ENCODE measurements at regions not wholly inside any gene's neighbourhood (a gene's known extent, or its start where the extent isn't known, plus 50 kb on each side); places are given as distances from the start of the nearest gene placed in this dataset.

DNA sequence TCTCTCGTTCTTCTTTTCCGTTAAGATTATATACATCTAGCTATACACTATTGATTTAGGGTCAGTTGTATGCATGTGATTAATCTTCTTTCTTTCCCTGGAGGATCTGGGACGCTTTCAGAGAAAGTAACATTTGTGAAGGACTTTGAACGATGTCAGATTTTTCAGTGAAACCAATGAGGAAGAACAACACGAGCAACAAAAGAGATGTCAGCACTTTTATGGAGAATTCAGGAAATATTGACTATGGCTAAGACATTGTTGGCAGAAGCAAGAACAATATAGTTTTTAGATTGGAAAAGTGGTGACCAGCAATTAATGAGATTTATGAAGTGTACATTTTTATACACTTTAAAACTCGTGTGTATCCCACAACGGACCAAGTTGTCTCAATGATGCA lies 355.5 kb downstream of the TGFB2 start:
- H3K4me3 ChIP-seq (ENCODE audit: low read length), result no peak overlapping the region
- no peak overlapping the region for H3K27ac ChIP-seq (ENCODE audit: low read depth, low read length)
- H3K4me1 ChIP-seq (ENCODE audit: control insufficient read depth, insufficient read depth, low read length), result no peaks in the 10 kb centered on the region
- no peak overlapping the region for H3K9ac ChIP-seq (ENCODE audit: low read length)
- H3K27me3 ChIP-seq (ENCODE audit: control insufficient read depth, insufficient read depth, low read length), result no peaks in the 10 kb centered on the region
- no peaks in the 10 kb centered on the region for H3K36me3 ChIP-seq (ENCODE audit: control insufficient read depth, insufficient read depth, low read length)

DNA sequence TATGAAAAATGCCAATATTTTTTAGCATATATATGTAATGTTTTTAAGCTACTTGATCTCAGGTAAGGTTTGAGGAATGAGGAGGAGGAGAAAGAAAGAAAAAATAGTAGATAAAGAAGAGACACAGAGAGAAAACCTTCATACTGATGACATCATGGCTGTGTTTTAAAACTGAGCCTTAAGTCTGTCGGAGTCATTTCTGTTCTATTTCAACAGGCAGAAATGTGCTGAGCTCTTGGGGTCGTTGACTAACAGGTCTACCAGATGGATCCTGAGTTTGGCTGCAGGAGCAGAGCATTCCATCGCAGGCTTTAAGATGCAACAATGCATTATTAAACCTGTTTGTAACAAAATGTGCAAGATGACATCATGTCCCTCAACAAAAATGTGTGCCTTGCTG lies 356.0 kb downstream of the TGFB2 start:
- H3K4me3 ChIP-seq (ENCODE audit: low read length), result no peak overlapping the region

GRCh38 chr1:218702775-218703174 lies 357.6 kb downstream of the TGFB2 start:
- Histone ChIP-seq H3K4me3 (ENCODE audit: low read length) (no peak overlapping the region), H3K4me1 (ENCODE audit: control insufficient read depth, insufficient read depth, low read length) (no peaks in the 10 kb centered on the region), H3K36me3 (ENCODE audit: control insufficient read depth, insufficient read depth, low read length) (no peaks in the 10 kb centered on the region), H3K9ac (ENCODE audit: low read length) (no peak overlapping the region), H3K27me3 (ENCODE audit: control insufficient read depth, insufficient read depth, low read length) (no peaks in the 10 kb centered on the region), H3K27ac (ENCODE audit: low read depth, low read length) (no peak overlapping the region)

More for the DNA sequence above, 356.0 kb downstream of the TGFB2 start:
- no peak overlapping the region for H3K27ac ChIP-seq (ENCODE audit: low read depth, low read length)
- no peak overlapping the region for H3K9ac ChIP-seq (ENCODE audit: low read length)
- no peaks in the 10 kb centered on the region for H3K36me3 ChIP-seq (ENCODE audit: control insufficient read depth, insufficient read depth, low read length)
- no peaks in the 10 kb centered on the region for H3K4me1 ChIP-seq (ENCODE audit: control insufficient read depth, insufficient read depth, low read length)
- no peaks in the 10 kb centered on the region for H3K27me3 ChIP-seq (ENCODE audit: control insufficient read depth, insufficient read depth, low read length)

- Histone ChIP-seq H3K36me3 (ENCODE audit: control insufficient read depth, insufficient read depth, low read length) (no peaks in the 10 kb centered on the region), H3K4me3 (ENCODE audit: low read length) (no peak overlapping the region), H3K4me1 (ENCODE audit: control insufficient read depth, insufficient read depth, low read length) (no peaks in the 10 kb centered on the region), H3K27me3 (ENCODE audit: control insufficient read depth, insufficient read depth, low read length) (no peaks in the 10 kb centered on the region), H3K27ac (ENCODE audit: low read depth, low read length) (no peak overlapping the region), H3K9ac (ENCODE audit: low read length) (no peak overlapping the region)
Measured at GRCh38 chr1:218703836-218704235, 358.7 kb downstream of the TGFB2 start.

DNA sequence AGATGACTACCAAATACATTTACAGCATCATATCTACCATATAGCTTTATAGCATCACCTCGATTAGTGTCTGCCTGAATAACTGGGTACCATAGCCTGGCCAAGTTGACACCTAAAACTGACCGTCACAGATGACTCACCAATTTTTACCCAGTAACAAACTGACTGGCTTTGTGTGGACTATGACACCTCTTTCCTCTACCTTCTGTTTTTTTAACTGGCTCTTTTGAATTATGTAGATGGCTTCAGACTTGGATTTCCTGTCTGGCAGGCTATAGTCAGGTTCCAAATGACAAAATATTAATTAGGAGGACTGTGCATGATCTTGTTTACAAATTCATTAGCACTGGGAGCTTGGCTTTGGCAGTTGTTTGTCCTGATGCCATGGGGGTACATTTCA lies 360.3 kb downstream of the TGFB2 start:
- no peak overlapping the region for H3K4me3 ChIP-seq (ENCODE audit: low read length)
- H3K9ac ChIP-seq (ENCODE audit: low read length), result no peak overlapping the region
- no peaks in the 10 kb centered on the region for H3K4me1 ChIP-seq (ENCODE audit: control insufficient read depth, insufficient read depth, low read length)
- H3K27ac ChIP-seq (ENCODE audit: low read depth, low read length), result no peak overlapping the region
- H3K27me3 ChIP-seq (ENCODE audit: control insufficient read depth, insufficient read depth, low read length), result no peaks in the 10 kb centered on the region
- no peaks in the 10 kb centered on the region for H3K36me3 ChIP-seq (ENCODE audit: control insufficient read depth, insufficient read depth, low read length)

GRCh38 chr1:218705911-218706893 lies 361.1 kb downstream of the TGFB2 start:
- Histone ChIP-seq H3K27me3 (ENCODE audit: control insufficient read depth, insufficient read depth, low read length) (no peaks in the 10 kb centered on the region), H3K9ac (ENCODE audit: low read length) (no peak overlapping the region), H3K4me3 (ENCODE audit: low read length) (no peak overlapping the region), H3K4me1 (ENCODE audit: control insufficient read depth, insufficient read depth, low read length) (no peaks in the 10 kb centered on the region), H3K36me3 (ENCODE audit: control insufficient read depth, insufficient read depth, low read length) (no peaks in the 10 kb centered on the region), H3K27ac (ENCODE audit: low read depth, low read length) (no peak overlapping the region)

GRCh38 chr1:218711001-218711400 lies 365.9 kb downstream of the TGFB2 start:
- Histone ChIP-seq H3K4me3 (ENCODE audit: low read length) (no peak overlapping the region), H3K27ac (ENCODE audit: low read depth, low read length) (no peak overlapping the region)

GRCh38 chr1:218711884-218712674 lies 366.9 kb downstream of the TGFB2 start:
- Histone ChIP-seq H3K27ac (ENCODE audit: low read depth, low read length) (no peak overlapping the region), H3K27me3 (ENCODE audit: control insufficient read depth, insufficient read depth, low read length) (no peaks in the 10 kb centered on the region), H3K9ac (ENCODE audit: low read length) (no peak overlapping the region), H3K36me3 (ENCODE audit: control insufficient read depth, insufficient read depth, low read length) (no peaks in the 10 kb centered on the region), H3K4me3 (ENCODE audit: low read length) (no peak overlapping the region), H3K4me1 (ENCODE audit: control insufficient read depth, insufficient read depth, low read length) (no peaks in the 10 kb centered on the region)

More at GRCh38 chr1:218711001-218711400, 365.9 kb downstream of the TGFB2 start:
- Histone ChIP-seq H3K27me3 (ENCODE audit: control insufficient read depth, insufficient read depth, low read length) (no peaks in the 10 kb centered on the region), H3K4me1 (ENCODE audit: control insufficient read depth, insufficient read depth, low read length) (no peaks in the 10 kb centered on the region), H3K9ac (ENCODE audit: low read length) (no peak overlapping the region), H3K36me3 (ENCODE audit: control insufficient read depth, insufficient read depth, low read length) (no peaks in the 10 kb centered on the region)

DNA sequence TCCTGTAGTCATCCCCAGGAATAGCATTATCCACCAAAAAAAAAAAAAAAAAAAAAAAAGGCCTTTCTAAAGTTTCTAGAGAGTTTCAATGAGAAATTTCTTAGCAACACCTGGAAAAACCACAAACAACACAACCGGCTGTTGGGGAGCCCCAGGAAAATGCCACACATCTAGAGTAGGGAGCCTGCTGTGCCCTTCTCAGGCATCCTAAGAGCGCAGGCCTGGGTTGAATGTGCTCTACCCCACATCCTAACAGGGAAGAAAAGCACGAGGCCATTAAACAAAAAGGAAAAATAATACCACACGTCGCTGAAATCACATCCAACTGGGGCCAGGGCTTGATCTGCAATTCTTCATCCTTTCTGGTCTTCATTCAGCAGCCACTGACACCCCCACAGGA lies 367.5 kb downstream of the TGFB2 start:
- Histone ChIP-seq H3K27ac (ENCODE audit: low read depth, low read length) (no peak overlapping the region), H3K4me3 (ENCODE audit: low read length) (no peak overlapping the region), H3K36me3 (ENCODE audit: control insufficient read depth, insufficient read depth, low read length) (no peaks in the 10 kb centered on the region)

DNA sequence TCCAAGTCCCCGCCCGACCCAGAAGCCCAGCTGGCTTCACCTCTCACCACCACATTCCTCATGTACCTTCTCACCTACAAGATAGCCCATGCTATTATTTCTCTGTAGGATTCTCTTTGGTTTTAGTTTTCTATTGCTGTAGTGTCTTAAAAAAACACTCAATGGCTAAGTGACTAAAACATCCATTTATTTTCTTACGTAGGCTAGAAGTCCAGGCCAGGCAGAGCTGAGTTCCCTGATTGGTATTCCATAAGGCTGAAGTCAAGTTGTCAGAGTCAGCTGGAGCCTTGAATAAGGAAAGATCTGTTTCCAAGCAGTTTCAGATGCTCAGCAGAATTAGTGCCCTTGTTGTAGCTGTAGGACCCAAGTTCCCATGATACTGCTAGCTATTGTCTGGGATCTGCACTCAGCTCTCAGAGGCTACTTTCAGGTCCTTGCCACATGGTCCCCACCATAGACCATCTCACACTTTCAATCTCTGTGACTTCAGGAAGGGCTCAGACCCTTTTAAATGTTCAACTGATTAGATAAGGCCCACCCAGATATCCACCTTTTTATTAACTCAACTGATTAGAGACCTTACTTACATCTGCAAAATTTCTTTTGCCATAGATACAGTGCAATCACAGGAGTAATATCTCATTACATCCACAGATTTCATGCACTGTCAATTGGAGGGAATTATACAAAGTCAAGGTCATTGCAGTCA lies 371.0 kb downstream of the TGFB2 start:
- Histone ChIP-seq H3K36me3 (ENCODE audit: control insufficient read depth, insufficient read depth, low read length) (no peaks in the 10 kb centered on the region), H3K27ac (ENCODE audit: low read depth, low read length) (no peak overlapping the region), H3K27me3 (ENCODE audit: control insufficient read depth, insufficient read depth, low read length) (no peaks in the 10 kb centered on the region), H3K4me1 (ENCODE audit: control insufficient read depth, insufficient read depth, low read length) (no peaks in the 10 kb centered on the region), H3K4me3 (ENCODE audit: low read length) (no peak overlapping the region), H3K9ac (ENCODE audit: low read length) (no peak overlapping the region)

More for the DNA sequence above, 367.5 kb downstream of the TGFB2 start:
- Histone ChIP-seq H3K9ac (ENCODE audit: low read length) (no peak overlapping the region), H3K27me3 (ENCODE audit: control insufficient read depth, insufficient read depth, low read length) (no peaks in the 10 kb centered on the region), H3K4me1 (ENCODE audit: control insufficient read depth, insufficient read depth, low read length) (no peaks in the 10 kb centered on the region)

- H3K4me3 ChIP-seq (ENCODE audit: low read length), result no peak overlapping the region
- H3K4me1 ChIP-seq (ENCODE audit: control insufficient read depth, insufficient read depth, low read length), result no peaks in the 10 kb centered on the region
- H3K27me3 ChIP-seq (ENCODE audit: control insufficient read depth, insufficient read depth, low read length), result no peaks in the 10 kb centered on the region
- H3K36me3 ChIP-seq (ENCODE audit: control insufficient read depth, insufficient read depth, low read length), result no peaks in the 10 kb centered on the region
- H3K27ac ChIP-seq (ENCODE audit: low read depth, low read length), result no peak overlapping the region
- H3K9ac ChIP-seq (ENCODE audit: low read length), result no peak overlapping the region
Measured at GRCh38 chr1:218717575-218717974, 372.4 kb downstream of the TGFB2 start.

DNA sequence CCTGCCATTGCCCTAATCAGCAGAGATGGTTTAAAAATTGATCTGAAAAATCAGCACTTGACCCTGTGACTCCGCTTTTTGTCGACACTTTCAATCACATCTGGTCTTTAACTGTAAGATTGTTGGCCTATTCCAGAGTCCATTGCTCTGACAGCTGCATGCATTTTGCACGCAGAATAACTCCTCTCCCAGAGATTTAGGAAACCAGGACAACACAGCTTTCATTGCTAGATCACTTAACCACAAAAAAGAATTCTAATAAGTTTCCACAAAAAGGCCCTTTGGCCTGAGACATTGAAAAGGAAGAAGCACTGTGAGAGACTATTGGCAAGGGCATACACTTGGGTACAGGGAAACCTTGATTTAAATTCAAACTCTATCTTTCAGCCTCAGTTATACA lies 373.1 kb downstream of the TGFB2 start:
- no peak overlapping the region for H3K4me3 ChIP-seq (ENCODE audit: low read length)
- H3K4me1 ChIP-seq (ENCODE audit: control insufficient read depth, insufficient read depth, low read length), result no peaks in the 10 kb centered on the region
- H3K27ac ChIP-seq (ENCODE audit: low read depth, low read length), result no peak overlapping the region
- H3K36me3 ChIP-seq (ENCODE audit: control insufficient read depth, insufficient read depth, low read length), result no peaks in the 10 kb centered on the region
- no peaks in the 10 kb centered on the region for H3K27me3 ChIP-seq (ENCODE audit: control insufficient read depth, insufficient read depth, low read length)
- H3K9ac ChIP-seq (ENCODE audit: low read length), result no peak overlapping the region

Data from rectal smooth muscle tissue (tissue), 1 donor.